ENCODE measurements at regions not wholly inside any gene's neighbourhood (a gene's known extent, or its start where the extent isn't known, plus 50 kb on each side); places are given as distances from the start of the nearest gene placed in this dataset.

DNA sequence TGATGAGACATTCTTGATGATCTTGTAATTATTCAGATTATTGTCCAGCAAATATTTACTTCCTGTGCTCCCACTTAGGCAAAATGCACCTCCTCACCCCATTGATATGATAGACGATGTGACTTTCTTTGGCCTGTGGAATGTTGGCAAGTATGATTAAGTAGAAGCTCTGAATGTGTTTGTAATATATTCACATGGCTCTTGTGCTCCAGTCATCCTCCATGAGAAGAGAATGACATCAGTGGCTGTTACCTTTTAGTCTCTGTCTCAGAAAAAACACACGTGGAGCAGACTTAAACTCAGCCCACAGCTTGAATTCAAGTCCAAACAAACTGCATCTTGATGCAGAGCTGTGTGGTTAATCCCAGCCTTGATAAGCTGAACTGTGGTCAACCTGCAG is 984.3 kb upstream of the FBXO33 start:
- Histone ChIP-seq H3K79me2 (ENCODE audit: insufficient read depth) (no peaks in the 10 kb centered on the region), H3K4me1 (ENCODE audit: control insufficient read depth in 1 of 2, insufficient read depth in 2 of 2, low read depth in 1 of 2, low read length in 1 of 2) (no peaks in the 10 kb centered on the region), H3F3A (replicated peaks; ENCODE audit: insufficient read depth) (no peaks in the 10 kb centered on the region), H3K9me2 (no peaks in the 10 kb centered on the region), H3K4me3 (ENCODE audit: low read depth in 2 of 2, low read length in 1 of 2) (no peak overlapping the region), H3K9me3 (no peaks in the 10 kb centered on the region), H3K27ac (ENCODE audit: low read depth in 2 of 2, low read length in 1 of 2) (no peak overlapping the region), H3K4me2 (no peak overlapping the region), H3K9ac (no peak overlapping the region), H4K20me1 (ENCODE audit: insufficient read depth) (no peaks in the 10 kb centered on the region), H3K36me3 (replicated peaks in 1 of 2; ENCODE audit: control insufficient read depth in 1 of 2, insufficient read depth in 2 of 2, low read length in 1 of 2) (no peaks in the 10 kb centered on the region), H2AFZ (ENCODE audit: low read depth) (no peak overlapping the region), H3K27me3 (ENCODE audit: insufficient read depth) (no peaks in the 10 kb centered on the region)
- no peak for TF ChIP-seq FOXJ3 (CRISPR knock-in tag; IDR thresholded peaks at IDR 0.05)
- TF ChIP-seq CHD2 (IDR thresholded peaks at IDR 0.05; ENCODE audit: low read length, partially characterized antibody) = no peak
- no peak for TF ChIP-seq SIN3A (IDR thresholded peaks at IDR 0.05; ENCODE audit: borderline replicate concordance, low read depth, low read length)
- TF ChIP-seq NRF1 (IDR thresholded peaks at IDR 0.05; ENCODE audit: low read depth, low read length) = no peak
- TF ChIP-seq TEAD4 (IDR thresholded peaks at IDR 0.05; ENCODE audit: borderline replicate concordance, insufficient read depth) = no peak
- TF ChIP-seq, protein P1, sequence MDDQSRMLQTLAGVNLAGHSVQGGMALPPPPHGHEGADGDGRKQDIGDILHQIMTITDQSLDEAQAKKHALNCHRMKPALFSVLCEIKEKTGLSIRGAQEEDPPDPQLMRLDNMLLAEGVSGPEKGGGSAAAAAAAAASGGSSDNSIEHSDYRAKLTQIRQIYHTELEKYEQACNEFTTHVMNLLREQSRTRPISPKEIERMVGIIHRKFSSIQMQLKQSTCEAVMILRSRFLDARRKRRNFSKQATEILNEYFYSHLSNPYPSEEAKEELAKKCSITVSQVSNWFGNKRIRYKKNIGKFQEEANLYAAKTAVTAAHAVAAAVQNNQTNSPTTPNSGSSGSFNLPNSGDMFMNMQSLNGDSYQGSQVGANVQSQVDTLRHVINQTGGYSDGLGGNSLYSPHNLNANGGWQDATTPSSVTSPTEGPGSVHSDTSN (IDR thresholded peaks at IDR 0.05) = no peak
- no peak for TF ChIP-seq FOXM1 (IDR thresholded peaks at IDR 0.05; ENCODE audit: low read depth)
- TF ChIP-seq ELF1 (IDR thresholded peaks at IDR 0.05) = no peak
- no peak for TF ChIP-seq REST (IDR thresholded peaks at IDR 0.05; ENCODE audit: low read depth, low read length)
- TF ChIP-seq GATA2 (CRISPR knock-in tag; IDR thresholded peaks at IDR 0.05) = no peak
- TF ChIP-seq EP300 (IDR thresholded peaks at IDR 0.05; ENCODE audit: borderline replicate concordance in 1 of 2, low read depth in 1 of 2, low read length in 1 of 2) = no peak
- TF ChIP-seq RAD21 (IDR thresholded peaks at IDR 0.05; ENCODE audit: low read length) = no peak
- no peak for TF ChIP-seq IRF3 (IDR thresholded peaks at IDR 0.05; ENCODE audit: low read depth, low read length)
- TF ChIP-seq YY1 (IDR thresholded peaks at IDR 0.05; ENCODE audit: low read depth) = no peak
- no peak for TF ChIP-seq TCF12 (IDR thresholded peaks at IDR 0.05)
- TF ChIP-seq, protein P2, sequence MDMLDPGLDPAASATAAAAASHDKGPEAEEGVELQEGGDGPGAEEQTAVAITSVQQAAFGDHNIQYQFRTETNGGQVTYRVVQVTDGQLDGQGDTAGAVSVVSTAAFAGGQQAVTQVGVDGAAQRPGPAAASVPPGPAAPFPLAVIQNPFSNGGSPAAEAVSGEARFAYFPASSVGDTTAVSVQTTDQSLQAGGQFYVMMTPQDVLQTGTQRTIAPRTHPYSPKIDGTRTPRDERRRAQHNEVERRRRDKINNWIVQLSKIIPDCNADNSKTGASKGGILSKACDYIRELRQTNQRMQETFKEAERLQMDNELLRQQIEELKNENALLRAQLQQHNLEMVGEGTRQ (IDR thresholded peaks at IDR 0.05; ENCODE audit: borderline replicate concordance, low read depth, low read length) = no peak
- TF ChIP-seq RFX5 (IDR thresholded peaks at IDR 0.05; ENCODE audit: low read length) = no peak
- no peak for TF ChIP-seq CTCF (IDR thresholded peaks at IDR 0.05)
- no peak for TF ChIP-seq NFIC (IDR thresholded peaks at IDR 0.05; ENCODE audit: borderline replicate concordance)
- no peak for TF ChIP-seq RCOR1 (IDR thresholded peaks at IDR 0.05; ENCODE audit: low read length)
- 0% methylated on average over 1 of the region's 2 CpGs for WGBS (ENCODE audit: low lambda C conversion rate)
- ChIA-PET POLR2A (no interaction called here), CTCF (no interaction called here)
- DNase-seq = no peak
